SH-SY5Y (cell line): ENCODE measurements at regions not wholly inside any gene's neighbourhood (a gene's known extent, or its start where the extent isn't known, plus 50 kb on each side); places are given as distances from the start of the nearest gene placed in this dataset.
A peak's percentile ranks its signal among the peaks of the same experiment; 100 is the strongest.

Experiments used
- GATA2 ChIP-seq: IDR thresholded peaks from 2 replicates; pipeline ENCODE4 v1.6.1; 2011; ENCODE audit warnings: mild to moderate bottlenecking, low read depth, low read length
- GATA3 ChIP-seq: IDR thresholded peaks from 2 replicates; pipeline ENCODE4 v1.6.1; 2011; ENCODE audit warnings: low read depth, mild to moderate bottlenecking, low read length, moderate library complexity

DNA sequence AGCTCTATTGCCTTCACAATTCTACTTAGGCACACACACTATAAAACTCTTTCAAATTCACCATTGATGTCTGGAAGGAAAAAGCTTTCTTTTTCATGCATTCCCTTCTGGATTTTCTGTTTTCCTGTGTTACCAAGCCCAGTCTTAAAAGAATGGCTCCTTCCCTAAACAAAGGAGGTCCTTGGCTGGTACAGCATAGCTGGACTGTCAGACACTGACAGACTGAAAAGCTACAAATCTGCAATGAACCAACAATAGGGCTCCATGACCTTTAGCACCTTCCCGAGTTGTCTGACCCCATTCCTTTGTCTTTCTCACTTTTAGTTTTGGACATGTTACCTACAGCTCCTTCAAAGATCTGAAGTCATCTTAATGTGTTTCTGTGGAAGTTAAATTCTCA lies 382.5 kb downstream of the TMEM161B start:
- TF ChIP-seq GATA2 = no peak
- TF ChIP-seq GATA3 = no peak

DNA sequence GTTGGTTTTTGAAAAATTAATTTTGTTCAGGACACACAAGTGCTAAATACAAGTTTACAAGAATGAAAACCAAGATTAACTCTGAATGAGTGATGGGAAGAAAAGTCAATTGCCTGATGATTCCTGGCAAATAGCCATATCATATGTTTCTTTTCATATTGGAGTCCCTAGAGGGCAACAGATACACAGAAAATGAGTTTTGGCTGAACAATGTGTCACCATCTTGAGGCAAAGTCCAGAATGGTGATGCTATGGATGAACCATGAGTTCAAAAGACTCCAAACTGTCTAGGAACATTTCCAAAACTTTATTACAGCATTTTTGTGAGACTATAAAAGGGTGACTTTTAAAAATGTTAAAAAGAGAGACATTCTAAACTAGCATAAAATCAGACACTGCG lies 382.9 kb downstream of the TMEM161B start:
- TF ChIP-seq GATA3 (no peak), GATA2 (no peak)

- TF ChIP-seq GATA2 (no peak), GATA3 (no peak)
Measured at GRCh38 chr5:87877495-87877894, 391.1 kb downstream of the TMEM161B start.

- TF ChIP-seq GATA2 = no peak
- TF ChIP-seq GATA3 = no peak
Measured at GRCh38 chr5:87877023-87877422, 391.6 kb downstream of the TMEM161B start.

- TF ChIP-seq GATA3 (no peak), GATA2 (no peak)
Measured at GRCh38 chr5:87876616-87877015, 392.0 kb downstream of the TMEM161B start.

DNA sequence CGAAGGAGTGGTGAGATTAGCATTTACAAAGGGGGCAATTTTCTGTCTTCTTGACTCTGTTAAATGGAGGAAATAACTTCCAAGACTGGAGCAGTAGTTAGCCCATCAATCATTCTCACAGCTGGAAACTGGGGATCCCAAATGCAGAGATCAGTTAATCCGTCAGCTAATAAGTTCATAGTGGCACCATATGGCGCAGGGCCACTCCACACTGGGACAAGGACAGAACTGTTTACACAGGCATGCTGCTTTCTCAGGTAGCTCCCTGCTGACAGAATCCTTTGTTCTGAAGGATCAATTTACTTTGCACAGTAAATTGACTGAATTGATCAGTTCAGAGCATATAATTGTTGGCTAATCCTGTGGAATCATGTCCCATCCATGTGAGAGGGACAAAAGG lies 395.7 kb downstream of the TMEM161B start:
- TF ChIP-seq GATA3 (no peak), GATA2 (no peak)

DNA sequence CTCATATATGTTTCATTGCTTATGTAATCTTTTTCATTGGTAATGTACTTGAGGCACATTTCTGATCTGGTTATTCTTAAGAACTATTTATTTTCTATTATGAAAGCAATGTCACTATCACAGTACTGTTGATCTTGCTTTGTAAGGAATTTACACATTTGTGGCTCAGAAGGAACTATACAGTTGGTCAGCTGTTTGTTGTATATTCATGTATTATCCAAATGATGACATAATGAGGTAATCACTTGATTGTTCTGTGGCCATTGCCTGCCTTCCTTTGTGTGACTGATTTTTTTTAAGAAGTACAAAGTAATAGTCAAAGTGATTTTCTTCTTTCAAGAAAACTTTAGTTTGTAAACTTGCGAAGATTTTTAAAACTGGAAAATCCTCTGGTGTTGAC lies 399.9 kb downstream of the TMEM161B start:
- TF ChIP-seq GATA3 = no peak
- TF ChIP-seq GATA2 = no peak

DNA sequence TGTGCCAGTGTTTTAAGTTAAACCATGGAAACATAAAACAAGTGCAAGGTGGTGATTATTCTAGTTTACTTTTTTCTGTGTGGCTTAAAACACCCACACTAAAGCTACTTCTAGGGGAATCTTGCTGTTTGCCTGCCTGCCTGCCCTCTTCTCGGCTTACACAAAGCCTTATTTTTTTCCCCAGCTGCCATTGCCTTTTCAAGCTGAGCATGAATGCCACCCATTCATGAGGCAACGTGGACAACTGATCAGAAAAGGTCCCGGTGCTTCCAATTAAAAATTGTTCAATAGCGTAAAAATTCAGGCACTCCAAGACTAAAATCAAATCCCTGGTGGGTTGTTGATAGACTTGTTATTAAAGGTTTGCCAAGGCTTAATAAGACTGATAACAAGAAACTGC lies 401.4 kb downstream of the TMEM161B start:
- no peak for TF ChIP-seq GATA2
- no peak for TF ChIP-seq GATA3

- no peak for TF ChIP-seq GATA2
- no peak for TF ChIP-seq GATA3
Measured at GRCh38 chr5:87853541-87853940, 415.1 kb downstream of the TMEM161B start.

GRCh38 chr5:87851603-87852002 lies 417.0 kb downstream of the TMEM161B start:
- TF ChIP-seq GATA2 (no peak), GATA3 (no peak)

DNA sequence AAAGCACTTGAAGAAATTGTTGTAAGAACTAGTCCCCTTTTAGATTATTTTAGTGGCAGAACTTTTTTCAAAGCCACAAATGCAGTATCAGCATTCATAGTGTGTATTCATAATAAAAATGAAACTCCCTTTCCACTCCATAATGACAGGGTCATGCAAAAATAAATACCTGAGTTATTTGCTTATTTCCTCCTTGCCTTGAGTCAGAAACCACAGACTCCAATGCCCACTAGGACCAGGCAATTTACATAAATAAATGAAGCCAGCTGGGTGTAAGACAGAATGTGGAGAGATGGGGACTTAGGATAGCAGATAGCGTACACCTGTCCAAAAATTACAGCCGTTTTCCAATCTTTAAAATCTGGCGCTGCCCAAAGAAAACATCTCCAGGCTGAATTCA lies 417.8 kb downstream of the TMEM161B start:
- TF ChIP-seq GATA3 (no peak), GATA2 (peak; percentile 18; the same call in 1 of the 2 replicates)

- TF ChIP-seq GATA3 (no peak), GATA2 (no peak)
Measured at GRCh38 chr5:87845734-87846133, 422.9 kb downstream of the TMEM161B start.

- no peak for TF ChIP-seq GATA3
- no peak for TF ChIP-seq GATA2
Measured at GRCh38 chr5:87844866-87845265, 423.8 kb downstream of the TMEM161B start.

DNA sequence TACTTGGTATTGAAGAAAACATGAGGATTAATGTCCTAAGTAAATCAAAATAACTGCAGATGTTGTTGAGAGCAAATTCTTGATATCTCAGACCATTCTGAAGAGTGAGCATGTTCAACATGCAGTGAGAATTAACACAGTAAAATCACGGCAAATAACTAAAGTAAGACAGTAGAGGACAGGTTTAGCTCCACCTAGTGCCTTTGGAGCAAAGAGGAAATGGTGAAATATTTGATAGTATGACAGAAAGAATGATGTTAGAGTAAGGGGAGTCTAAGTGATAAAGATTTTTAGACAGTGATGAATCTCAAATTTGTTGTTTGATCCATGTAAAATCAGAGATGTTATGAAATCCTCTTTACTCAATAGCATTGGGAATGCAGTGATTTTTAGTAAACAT lies 424.2 kb downstream of the TMEM161B start:
- TF ChIP-seq GATA2 (no peak), GATA3 (no peak)

DNA sequence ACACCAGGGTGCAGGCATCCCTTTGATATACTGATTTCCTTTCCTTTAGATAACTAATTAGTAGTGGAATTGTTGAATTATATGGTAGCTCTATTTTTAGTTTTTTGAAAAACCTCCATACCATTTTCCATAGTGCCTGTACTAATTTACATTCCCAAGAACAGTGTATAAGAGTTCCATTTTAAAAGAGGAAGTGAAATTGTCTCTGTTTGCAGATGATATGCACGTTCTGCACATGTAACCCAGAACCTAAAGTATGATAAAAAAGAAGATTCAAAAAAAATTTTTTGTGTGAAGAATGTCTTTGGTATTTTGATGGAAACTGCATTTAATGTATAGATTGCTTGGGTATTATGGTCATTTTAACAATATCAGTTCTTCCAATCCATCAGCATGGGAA lies 424.0 kb upstream of the CCNH start:
- TF ChIP-seq GATA2 (no peak), GATA3 (no peak)

DNA sequence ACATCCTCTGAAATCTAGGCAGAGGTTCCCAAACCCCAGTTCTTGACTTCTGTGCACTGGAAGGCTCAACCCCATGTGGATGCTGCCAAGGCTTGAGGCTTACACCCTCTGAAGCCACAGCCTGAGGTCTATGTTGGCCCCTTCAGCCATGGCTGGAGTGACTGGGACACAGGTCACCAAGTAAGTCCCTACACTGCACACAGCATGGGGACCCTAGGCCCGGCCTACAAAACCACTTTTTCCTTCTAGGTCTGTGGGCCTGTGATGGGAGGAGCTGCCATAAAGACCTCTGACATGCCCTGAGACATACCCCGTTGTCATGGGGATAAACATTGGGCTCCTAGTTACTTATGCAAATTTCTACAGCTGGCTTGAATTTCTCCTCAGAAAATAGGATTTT lies 418.8 kb upstream of the CCNH start:
- TF ChIP-seq GATA2 (no peak), GATA3 (no peak)
